GF-D8 (cell line): ENCODE measurements at regions not wholly inside any gene's neighbourhood (a gene's known extent, or its start where the extent isn't known, plus 50 kb on each side); places are given as distances from the start of the nearest gene placed in this dataset.

Source experiments
- DNase-seq: peaks from one replicate; lab custom pipeline; 2025; lab: John Stamatoyannopoulos, UW

DNA sequence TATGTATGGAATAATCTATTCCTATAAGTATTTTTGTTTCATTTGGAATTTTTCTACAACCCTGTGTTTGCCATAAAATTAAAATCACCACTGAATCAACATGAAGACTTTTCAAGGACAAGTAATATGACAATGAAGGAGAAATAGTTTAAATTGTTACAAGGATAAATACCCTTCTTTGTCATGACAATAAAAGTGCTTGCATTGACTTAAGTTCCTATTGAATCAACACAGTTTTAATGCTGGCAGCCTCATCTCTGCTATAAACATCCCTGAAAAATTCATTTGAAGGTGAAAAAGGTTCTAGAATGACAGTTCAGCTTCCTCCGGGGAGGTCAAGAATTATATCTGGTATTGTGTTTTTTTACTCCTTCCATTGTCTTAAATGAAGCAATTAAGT, 1105.1 kb upstream of the CDH9 start:
- no peak for DNase-seq

DNA sequence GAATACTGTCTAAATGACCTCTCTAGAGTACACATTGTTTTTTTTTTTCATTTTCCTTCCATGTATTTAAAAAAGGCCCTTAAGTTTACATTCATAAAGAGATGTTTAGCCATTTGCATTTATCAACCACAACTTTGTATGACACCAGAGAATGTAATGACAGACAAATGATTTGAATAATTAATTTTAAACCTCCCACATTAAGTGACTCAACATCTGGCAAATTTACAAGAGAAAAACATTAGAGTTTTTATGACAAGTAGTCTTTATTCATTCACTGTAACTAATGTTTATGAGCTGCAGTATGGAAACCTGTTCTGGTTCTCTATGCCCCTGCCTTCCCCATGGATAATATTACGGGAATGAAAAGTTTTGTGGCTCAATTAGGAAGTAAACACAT, 1093.8 kb upstream of the CDH9 start:
- no peak for DNase-seq

- DNase-seq = no peak
These were observed 1079.3 kb upstream of the CDH9 start for GRCh38 chr5:28117691-28118090.

- DNase-seq = no peak
These were observed 1078.9 kb upstream of the CDH9 start for GRCh38 chr5:28117273-28117672.

DNA sequence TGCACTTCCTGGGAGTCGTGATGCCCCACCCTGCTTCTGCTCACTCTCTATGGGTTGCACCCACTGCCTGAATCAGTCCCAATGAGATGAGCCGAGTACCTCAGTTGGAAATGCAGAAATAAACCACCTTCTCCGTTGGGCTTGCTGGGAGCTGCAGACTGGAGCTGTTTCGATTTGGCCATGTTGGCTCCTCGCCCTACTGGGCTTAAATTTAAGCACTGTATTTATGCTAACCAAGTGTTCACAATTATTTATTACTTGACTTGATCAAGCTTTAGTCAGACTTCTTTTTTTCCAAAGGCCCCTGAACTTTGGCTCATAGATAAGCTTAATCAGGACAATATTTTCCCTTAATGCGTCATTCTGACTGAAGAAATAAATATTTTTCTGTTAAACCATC, 1072.4 kb upstream of the CDH9 start:
- DNase-seq = no peak

GRCh38 chr5:28104080-28104479, 1065.7 kb upstream of the CDH9 start:
- DNase-seq = no peak

DNA sequence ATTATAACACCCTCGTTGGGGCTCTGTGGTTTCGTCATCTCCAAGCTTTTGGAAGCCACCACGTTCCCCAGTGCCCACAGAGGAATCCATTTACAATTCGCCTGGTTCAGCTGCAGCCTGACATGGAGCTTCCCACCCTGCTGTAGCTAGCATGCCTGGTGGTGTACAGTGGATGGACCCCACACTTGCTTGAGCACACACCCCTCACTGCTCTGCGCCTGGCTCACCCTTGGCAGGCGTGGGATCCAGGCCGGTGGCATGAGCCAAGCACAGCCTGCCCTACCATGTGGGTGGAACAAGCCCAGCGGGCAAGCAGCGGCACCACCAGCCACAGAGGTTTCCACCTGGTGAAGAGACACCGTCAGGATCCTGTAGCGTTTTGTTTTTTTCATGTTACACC, 1045.7 kb upstream of the CDH9 start:
- DNase-seq = no peak

DNA sequence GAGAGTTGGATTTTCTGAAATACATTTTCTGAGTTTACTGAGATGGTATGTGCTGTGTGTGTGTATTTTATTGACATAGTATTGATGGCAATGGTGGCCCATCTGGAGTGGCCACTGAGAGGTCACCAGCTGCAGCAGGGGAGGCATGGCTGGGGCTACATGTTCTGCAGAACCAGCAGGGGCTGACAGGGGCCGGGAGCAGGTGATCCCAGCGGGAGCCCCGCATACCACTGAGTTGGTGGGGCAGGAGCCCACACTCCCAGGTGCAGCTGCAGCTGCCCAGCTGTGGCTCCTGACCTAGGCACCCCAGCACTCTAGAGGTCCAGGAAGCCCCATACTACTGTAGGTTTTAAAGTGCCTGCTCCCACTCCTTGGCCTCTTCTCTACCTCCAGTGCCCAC, 1044.2 kb upstream of the CDH9 start:
- no peak for DNase-seq

DNA sequence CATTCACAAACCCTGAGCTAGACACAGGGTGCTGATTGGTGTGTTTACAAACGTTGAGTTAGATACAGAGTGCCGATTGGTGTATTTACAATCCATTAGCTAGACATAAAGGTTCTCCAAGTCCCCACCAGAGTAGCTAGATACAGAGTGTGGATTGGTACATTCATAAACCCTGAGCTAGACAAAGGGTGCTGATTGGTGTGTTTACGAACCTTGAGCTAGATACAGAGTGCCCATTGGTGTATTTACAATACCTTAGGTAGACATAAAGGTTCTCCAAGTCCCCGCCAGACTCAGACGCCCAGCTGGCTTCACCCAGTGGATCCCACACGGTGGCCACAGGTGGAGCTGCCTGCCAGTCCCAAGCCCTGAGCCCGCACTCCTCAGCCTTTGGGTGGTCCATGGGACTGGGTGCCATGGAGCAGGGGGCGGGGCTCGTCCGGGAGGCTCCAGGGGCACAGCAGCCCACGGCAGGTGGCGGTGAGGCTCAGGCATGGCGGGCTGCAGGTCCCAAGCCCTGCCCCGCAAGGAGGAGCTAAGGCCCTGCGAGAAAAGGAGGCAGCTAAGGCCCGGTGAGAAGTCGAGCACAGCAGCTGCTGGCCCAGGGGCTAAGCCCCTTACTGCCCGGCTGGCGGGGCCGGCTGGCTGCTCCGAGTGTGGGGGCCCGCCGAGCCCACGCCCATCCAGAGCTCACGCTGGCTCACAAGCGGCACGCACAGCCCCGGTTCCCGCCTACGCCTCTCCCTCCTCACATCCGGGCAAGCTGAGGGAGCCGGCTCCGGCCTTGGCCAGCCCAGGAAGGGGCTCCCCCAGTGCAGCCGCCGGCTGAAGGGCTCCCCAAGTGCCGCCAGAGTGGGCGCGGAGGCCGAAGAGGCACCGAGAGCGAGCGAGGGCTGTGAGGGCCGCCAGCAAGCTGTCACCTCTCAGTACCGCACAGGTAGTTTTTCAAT, 1039.2 kb upstream of the CDH9 start:
- no peak for DNase-seq

- DNase-seq = no peak
These were observed 1028.5 kb upstream of the CDH9 start for GRCh38 chr5:28066856-28067255.

- no peak for DNase-seq
These were observed 1027.3 kb upstream of the CDH9 start for GRCh38 chr5:28065656-28066055.

- DNase-seq = no peak
These were observed 1008.2 kb upstream of the CDH9 start for GRCh38 chr5:28046596-28046995.

DNA sequence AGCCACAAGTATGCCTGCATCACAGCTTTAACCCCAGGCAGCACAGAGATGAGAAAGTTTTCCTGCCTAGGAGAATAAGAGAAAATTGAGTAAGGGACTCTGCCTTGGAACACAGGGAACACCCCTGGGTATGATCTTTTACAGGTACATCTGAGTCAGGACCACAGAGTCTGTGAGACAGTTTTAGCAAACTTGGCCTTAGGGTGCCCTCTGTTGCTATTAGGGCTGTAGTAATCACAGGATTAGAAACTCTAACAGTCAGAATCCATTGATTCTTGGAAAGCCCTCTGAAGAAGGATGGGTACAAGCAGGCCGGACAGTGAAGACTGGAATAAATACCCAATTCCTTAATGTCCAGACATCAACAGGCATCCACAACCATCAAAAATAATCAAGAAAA, 989.5 kb upstream of the CDH9 start:
- no peak for DNase-seq

DNA sequence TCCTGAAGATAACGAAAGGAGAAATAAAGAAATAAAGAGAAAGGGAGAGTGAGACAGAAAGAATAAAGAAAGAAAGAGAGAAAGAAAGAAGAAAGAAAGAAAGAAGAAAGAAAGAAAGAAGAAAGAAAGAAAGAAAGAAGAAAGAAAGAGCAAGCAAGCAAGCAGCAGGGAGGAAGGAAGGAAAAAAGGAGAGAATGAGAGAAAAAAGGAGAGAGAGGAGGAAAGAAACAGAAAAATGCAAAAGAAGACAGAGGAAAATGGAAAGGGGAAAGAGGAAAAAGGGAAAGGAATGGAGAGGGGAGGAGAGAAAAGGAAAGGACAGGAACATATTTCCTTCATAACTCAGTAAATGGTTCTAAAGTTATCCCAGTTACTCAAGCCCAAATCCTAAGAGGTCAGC, 978.8 kb upstream of the CDH9 start:
- DNase-seq = no peak

DNA sequence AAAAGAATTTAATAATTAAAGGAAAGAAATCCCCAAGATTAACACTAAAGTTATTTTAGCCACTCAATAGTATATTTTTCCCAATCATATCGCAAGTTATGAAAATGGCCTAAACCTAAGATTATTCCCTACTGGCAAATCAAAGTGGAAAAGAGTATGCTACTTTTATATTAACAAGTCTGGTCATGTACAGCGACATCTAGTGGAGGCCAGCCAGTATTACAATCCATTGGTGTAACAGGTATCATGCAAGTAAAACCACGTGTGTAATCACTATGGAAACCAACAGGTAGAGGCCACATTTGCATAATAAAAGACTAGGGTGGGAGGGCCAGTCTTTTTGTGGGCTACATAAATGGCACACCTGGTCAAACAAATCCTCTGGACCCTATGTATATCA, 976.4 kb upstream of the CDH9 start:
- DNase-seq = no peak

DNA sequence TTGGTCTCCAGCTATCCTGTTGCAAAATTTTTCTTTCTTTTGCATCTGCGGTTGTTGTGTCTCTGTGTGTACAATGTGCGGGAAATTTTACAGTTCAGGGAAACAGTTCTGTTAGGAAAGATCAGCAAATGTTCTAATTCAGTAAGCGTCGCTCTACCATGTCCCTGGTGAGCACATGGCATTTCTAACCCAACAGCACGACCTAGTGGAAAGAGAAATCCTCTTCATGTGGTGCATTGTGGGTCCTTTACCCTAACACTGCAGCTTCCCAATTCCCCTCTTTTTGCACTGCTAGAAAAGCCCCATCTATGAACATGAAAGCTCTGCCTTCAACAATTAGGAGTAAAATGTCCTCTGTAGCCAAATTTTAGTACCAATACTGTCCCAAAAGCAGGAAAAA, 974.2 kb upstream of the CDH9 start:
- no peak for DNase-seq

- no peak for DNase-seq
These were observed 971.2 kb upstream of the CDH9 start for GRCh38 chr5:28009576-28009975.

GRCh38 chr5:27996665-27997064, 958.3 kb upstream of the CDH9 start:
- no peak for DNase-seq

DNA sequence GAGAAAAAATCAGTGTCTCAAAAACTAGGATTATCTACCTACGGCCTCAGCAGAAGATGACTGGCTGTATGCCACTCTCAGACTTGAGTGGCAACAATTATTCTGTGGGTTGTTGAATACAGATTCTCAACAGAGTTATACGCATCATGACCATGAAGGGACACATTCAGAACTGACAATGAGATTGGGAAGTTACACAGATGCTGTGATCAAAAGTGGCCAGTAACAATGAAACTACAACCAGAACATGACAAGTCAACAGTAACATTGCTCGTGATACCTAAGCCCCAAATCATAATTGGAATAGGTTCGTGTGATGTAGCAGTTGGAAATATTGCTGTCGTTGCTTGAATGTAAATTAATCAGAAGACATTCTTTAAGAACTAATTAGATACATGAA, 957.5 kb upstream of the CDH9 start:
- DNase-seq = no peak

- no peak for DNase-seq
These were observed 939.9 kb upstream of the CDH9 start for GRCh38 chr5:27978322-27978721.

DNA sequence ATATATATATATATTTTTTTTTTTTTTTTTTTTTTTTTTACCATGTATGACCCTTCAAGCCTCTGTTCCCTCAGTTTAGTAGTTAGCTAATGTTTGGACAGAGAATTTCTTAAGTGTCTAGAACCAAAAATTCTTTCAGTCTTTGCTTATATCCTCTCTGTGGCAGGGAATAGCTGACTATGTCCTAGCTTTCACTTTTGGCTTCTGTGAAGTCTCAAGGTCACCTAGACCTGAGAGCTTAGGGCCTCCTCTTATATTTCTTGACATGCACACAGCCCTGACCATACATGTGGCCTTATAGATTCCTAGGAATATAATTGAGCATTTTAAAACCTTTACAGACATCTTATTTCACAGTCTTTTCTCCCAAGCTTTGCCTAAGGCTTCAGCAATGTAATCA, 930.8 kb upstream of the CDH9 start:
- DNase-seq = no peak

- DNase-seq = no peak
These were observed 924.8 kb upstream of the CDH9 start for GRCh38 chr5:27963050-27963783.

- no peak for DNase-seq
These were observed 923.8 kb upstream of the CDH9 start for GRCh38 chr5:27962198-27962597.
